ENCODE measurements at regions not wholly inside any gene's neighbourhood (a gene's known extent, or its start where the extent isn't known, plus 50 kb on each side); places are given as distances from the start of the nearest gene placed in this dataset.

DNA sequence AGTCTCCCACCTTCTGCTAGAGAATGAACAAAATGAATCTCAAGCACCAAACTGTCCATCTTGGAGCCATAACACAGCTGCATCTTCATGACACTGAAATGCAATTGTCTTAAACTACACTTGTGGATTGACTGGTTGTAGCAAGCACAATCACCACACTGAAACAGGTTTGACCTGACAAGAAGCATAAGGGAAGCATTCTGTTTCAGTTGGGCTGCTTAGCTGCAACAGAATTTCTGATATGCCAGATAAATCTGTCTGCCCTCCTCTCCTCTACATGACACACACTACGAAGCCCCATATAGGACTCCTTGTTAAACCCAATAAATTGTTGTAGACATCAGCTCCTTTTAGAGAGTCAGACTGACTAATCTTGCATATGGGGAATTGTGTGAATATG is 101.8 kb upstream of the NPY2R start:
- TF ChIP-seq CTCF (IDR thresholded peaks at IDR 0.05; ENCODE audit: poor library complexity) = no peak
- no peak for TF ChIP-seq EZH2 (IDR thresholded peaks at IDR 0.05; ENCODE audit: borderline replicate concordance)

Measured in hepatocyte (in vitro differentiated cells).